ENCODE measurements at regions not wholly inside any gene's neighbourhood (a gene's known extent, or its start where the extent isn't known, plus 50 kb on each side); places are given as distances from the start of the nearest gene placed in this dataset.
A peak's percentile ranks its signal among the peaks of the same experiment; 100 is the strongest.

GRCh38 chrY:15360471-15360870 is 836.1 kb downstream of the NLGN4Y start:
- Histone ChIP-seq H3K27me3 (ENCODE audit: control insufficient read depth, insufficient read depth, low read length) (no peaks in the 10 kb centered on the region), H3K4me3 (ENCODE audit: low read depth, low read length) (no peak overlapping the region), H3K36me3 (ENCODE audit: control insufficient read depth, insufficient read depth, low read length) (no peaks in the 10 kb centered on the region)
- no peak for DNase-seq (ENCODE audit: low read depth)
- no peak for TF ChIP-seq CTCF (IDR thresholded peaks at IDR 0.05; ENCODE audit: insufficient read depth, low read length, severe bottlenecking)
- no peak for FAIRE-seq

- Histone ChIP-seq H3K4me3 (ENCODE audit: low read depth, low read length) (no peak overlapping the region), H3K27me3 (ENCODE audit: control insufficient read depth, insufficient read depth, low read length) (no peaks in the 10 kb centered on the region), H3K36me3 (ENCODE audit: control insufficient read depth, insufficient read depth, low read length) (no peaks in the 10 kb centered on the region)
- DNase-seq (ENCODE audit: low read depth) (peak; percentile 35), FAIRE-seq (no peak)
- TF ChIP-seq CTCF (IDR thresholded peaks at IDR 0.05; ENCODE audit: insufficient read depth, low read length, severe bottlenecking): no peak
These were observed 840.7 kb downstream of the NLGN4Y start for GRCh38 chrY:15364996-15365395.

GRCh38 chrY:15368786-15369185 is 844.5 kb downstream of the NLGN4Y start:
- no peak for DNase-seq (ENCODE audit: low read depth)
- Histone ChIP-seq H3K4me3 (ENCODE audit: low read depth, low read length) (no peak overlapping the region), H3K36me3 (ENCODE audit: control insufficient read depth, insufficient read depth, low read length) (no peaks in the 10 kb centered on the region), H3K27me3 (ENCODE audit: control insufficient read depth, insufficient read depth, low read length) (no peaks in the 10 kb centered on the region)
- no peak for TF ChIP-seq CTCF (IDR thresholded peaks at IDR 0.05; ENCODE audit: insufficient read depth, low read length, severe bottlenecking)
- FAIRE-seq: no peak

- no peak for FAIRE-seq
- no peaks in the 10 kb centered on the region for H3K36me3 ChIP-seq (ENCODE audit: control insufficient read depth, insufficient read depth, low read length)
- no peak overlapping the region for H3K4me3 ChIP-seq (ENCODE audit: low read depth, low read length)
- no peak for DNase-seq (ENCODE audit: low read depth)
- TF ChIP-seq CTCF (IDR thresholded peaks at IDR 0.05; ENCODE audit: insufficient read depth, low read length, severe bottlenecking): no peak
- H3K27me3 ChIP-seq (ENCODE audit: control insufficient read depth, insufficient read depth, low read length): no peaks in the 10 kb centered on the region
These were observed 860.8 kb downstream of the NLGN4Y start for GRCh38 chrY:15385178-15385577.

- no peak for TF ChIP-seq CTCF (IDR thresholded peaks at IDR 0.05; ENCODE audit: insufficient read depth, low read length, severe bottlenecking)
- H3K27me3 ChIP-seq (ENCODE audit: control insufficient read depth, insufficient read depth, low read length): no peaks in the 10 kb centered on the region
- FAIRE-seq (no peak), DNase-seq (ENCODE audit: low read depth) (peak; percentile 43)
- H3K4me3 ChIP-seq (ENCODE audit: low read depth, low read length): no peak overlapping the region
- no peaks in the 10 kb centered on the region for H3K36me3 ChIP-seq (ENCODE audit: control insufficient read depth, insufficient read depth, low read length)
These were observed 873.4 kb downstream of the NLGN4Y start for GRCh38 chrY:15397556-15398280.

GRCh38 chrY:15402451-15402850 is 878.1 kb downstream of the NLGN4Y start:
- TF ChIP-seq CTCF (IDR thresholded peaks at IDR 0.05; ENCODE audit: insufficient read depth, low read length, severe bottlenecking): no peak
- no peaks in the 10 kb centered on the region for H3K27me3 ChIP-seq (ENCODE audit: control insufficient read depth, insufficient read depth, low read length)
- H3K36me3 ChIP-seq (ENCODE audit: control insufficient read depth, insufficient read depth, low read length): no peaks in the 10 kb centered on the region
- DNase-seq (ENCODE audit: low read depth): no peak
- no peak overlapping the region for H3K4me3 ChIP-seq (ENCODE audit: low read depth, low read length)
- FAIRE-seq: no peak

All from bronchial epithelial cell (primary cell).